ENCODE measurements at regions not wholly inside any gene's neighbourhood (a gene's known extent, or its start where the extent isn't known, plus 50 kb on each side); places are given as distances from the start of the nearest gene placed in this dataset.

DNA sequence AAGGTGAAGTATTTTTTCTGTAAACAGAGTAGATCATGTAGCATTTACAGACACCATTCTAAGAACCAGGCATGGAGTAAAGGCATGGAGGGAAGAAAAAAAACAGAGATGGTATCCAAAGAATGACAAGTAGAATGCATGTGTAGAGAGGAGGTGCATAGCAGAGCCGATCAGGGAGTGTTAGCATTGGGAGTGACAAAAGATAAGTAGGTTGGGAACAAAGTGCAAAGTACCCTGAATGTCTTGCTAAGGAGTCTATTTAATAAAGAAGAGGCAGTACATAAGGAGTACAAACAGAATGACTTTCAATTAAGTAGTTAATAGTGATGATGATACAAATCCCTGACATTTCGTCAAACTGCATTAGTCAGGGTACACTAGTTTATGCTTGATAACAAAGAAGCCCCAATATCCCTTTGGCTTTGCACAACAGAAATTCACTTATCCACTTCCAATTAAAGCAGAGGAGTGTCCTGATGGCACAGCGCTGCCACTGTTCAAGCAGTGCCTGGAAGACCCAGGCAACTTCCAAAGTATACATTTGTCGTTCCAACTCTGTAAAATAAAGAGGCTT lies 371.5 kb downstream of the TNS3 start:
- Histone ChIP-seq H3K4me1 (no peaks in the 10 kb centered on the region), H4K20me1 (no peaks in the 10 kb centered on the region), H3K9me3 (peaks cover 7% of the 10 kb centered on the region; the same call in 1 of the 2 replicates), H3K4me2 (no peak overlapping the region), H3K27ac (no peak overlapping the region), H3K27me3 (no peaks in the 10 kb centered on the region), H3K4me3 (no peak overlapping the region), H3K36me3 (no peaks in the 10 kb centered on the region), H3K9ac (no peak overlapping the region)
- TF ChIP-seq Cebpa-rat (IDR thresholded peaks at IDR 0.05), result no peak

DNA sequence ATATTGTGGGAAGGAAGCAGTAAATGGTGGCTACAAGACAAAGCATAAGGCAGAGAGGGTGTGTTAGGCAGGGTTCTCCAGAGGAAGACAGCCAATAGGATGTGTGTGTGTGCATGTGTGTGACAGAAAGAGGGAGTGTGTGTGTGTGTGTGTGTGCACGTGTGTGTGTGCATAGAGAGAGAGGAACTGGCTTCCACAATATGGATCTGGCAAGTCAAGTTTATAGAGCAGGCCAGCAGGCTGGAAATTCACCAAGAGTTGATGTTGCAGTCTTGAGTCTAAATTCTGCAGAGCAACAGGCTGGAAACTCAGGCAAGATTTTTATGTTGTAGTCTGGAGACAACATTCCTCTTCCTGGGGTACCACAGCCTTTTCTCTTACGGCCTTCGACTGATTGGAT lies 374.0 kb downstream of the TNS3 start:
- H3K9ac ChIP-seq, result no peak overlapping the region
- H3K4me2 ChIP-seq, result no peak overlapping the region
- H3K27ac ChIP-seq, result no peak overlapping the region
- no peaks in the 10 kb centered on the region for H4K20me1 ChIP-seq
- no peak for TF ChIP-seq Cebpa-rat (IDR thresholded peaks at IDR 0.05)
- no peaks in the 10 kb centered on the region for H3K36me3 ChIP-seq
- H3K4me3 ChIP-seq, result no peak overlapping the region
- peaks cover 7% of the 10 kb centered on the region; the same call in 1 of the 2 replicates for H3K9me3 ChIP-seq
- H3K27me3 ChIP-seq, result no peaks in the 10 kb centered on the region
- H3K4me1 ChIP-seq, result no peaks in the 10 kb centered on the region

GRCh38 chr7:47204709-47205108 lies 377.2 kb downstream of the TNS3 start:
- Histone ChIP-seq H3K9ac (no peak overlapping the region), H4K20me1 (no peaks in the 10 kb centered on the region), H3K27ac (no peak overlapping the region), H3K4me1 (no peaks in the 10 kb centered on the region), H3K4me2 (no peak overlapping the region), H3K27me3 (no peaks in the 10 kb centered on the region), H3K36me3 (no peaks in the 10 kb centered on the region), H3K9me3 (no peaks in the 10 kb centered on the region), H3K4me3 (no peak overlapping the region)
- no peak for TF ChIP-seq Cebpa-rat (IDR thresholded peaks at IDR 0.05)

DNA sequence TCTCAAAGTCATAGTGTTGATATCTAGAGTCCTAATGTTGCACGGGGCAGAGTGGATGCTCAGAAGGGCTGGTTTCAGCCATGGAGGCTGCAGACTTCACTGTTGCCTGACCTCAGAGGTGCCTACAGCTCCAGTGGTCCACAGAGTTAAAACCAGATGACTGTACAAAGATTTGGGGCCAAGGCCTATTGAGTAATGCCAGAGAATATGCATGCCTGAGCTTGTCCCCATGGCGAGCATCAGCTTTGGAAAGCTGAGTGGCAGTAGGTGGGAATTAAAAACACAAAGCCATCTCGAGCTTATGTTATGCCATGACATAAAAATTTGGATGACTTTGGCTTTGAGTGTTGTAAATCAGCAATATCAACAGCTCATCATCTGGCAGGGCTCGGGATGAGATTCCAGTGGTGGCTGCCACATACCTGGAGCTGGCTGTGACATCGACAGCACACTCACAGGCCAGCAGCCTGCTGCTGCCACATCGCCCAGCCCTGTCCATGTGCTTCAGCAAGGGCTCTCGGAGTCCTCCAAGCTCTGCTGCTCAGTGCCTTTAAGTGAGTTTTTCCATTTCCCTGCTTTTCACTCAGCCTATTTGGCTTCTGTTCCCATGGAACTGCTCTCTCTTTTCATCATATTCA lies 379.6 kb downstream of the TNS3 start:
- Histone ChIP-seq H3K9me3 (no peaks in the 10 kb centered on the region), H3K4me3 (no peak overlapping the region), H3K36me3 (no peaks in the 10 kb centered on the region), H4K20me1 (no peaks in the 10 kb centered on the region), H3K4me2 (no peak overlapping the region), H3K27ac (no peak overlapping the region), H3K27me3 (no peaks in the 10 kb centered on the region), H3K4me1 (no peaks in the 10 kb centered on the region), H3K9ac (no peak overlapping the region)
- no peak for TF ChIP-seq Cebpa-rat (IDR thresholded peaks at IDR 0.05)

- Histone ChIP-seq H3K9ac (no peak overlapping the region), H3K4me2 (no peak overlapping the region), H3K9me3 (no peaks in the 10 kb centered on the region), H3K36me3 (no peaks in the 10 kb centered on the region), H4K20me1 (no peaks in the 10 kb centered on the region), H3K4me3 (no peak overlapping the region), H3K4me1 (no peaks in the 10 kb centered on the region), H3K27me3 (no peaks in the 10 kb centered on the region), H3K27ac (no peak overlapping the region)
- no peak for TF ChIP-seq Cebpa-rat (IDR thresholded peaks at IDR 0.05)
These were observed 383.8 kb downstream of the TNS3 start for GRCh38 chr7:47198159-47198558.

GRCh38 chr7:47197486-47197885 lies 384.4 kb downstream of the TNS3 start:
- H3K4me3 ChIP-seq, result no peak overlapping the region
- H4K20me1 ChIP-seq, result no peaks in the 10 kb centered on the region
- H3K27ac ChIP-seq, result no peak overlapping the region
- no peaks in the 10 kb centered on the region for H3K27me3 ChIP-seq
- no peaks in the 10 kb centered on the region for H3K9me3 ChIP-seq
- no peaks in the 10 kb centered on the region for H3K36me3 ChIP-seq
- H3K9ac ChIP-seq, result no peak overlapping the region
- H3K4me1 ChIP-seq, result no peaks in the 10 kb centered on the region
- TF ChIP-seq Cebpa-rat (IDR thresholded peaks at IDR 0.05), result no peak
- no peak overlapping the region for H3K4me2 ChIP-seq

DNA sequence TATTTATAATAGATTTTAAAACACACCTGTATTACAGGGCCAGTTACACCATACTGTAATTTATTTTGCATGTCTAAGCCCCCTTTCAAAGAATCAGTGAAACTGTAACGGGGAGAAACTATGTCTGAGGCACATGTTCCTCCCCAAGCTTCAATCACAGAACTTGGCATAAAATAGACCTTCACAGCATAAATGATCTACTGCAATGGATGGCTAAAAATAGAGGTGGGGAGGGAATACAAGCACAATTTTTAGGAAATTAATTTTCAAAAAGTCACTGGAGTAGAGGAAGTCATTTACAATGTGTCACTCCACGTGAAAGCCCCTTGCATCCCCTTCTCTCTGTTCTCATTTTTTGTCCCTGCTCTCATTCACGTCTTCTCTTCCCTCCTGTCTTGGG lies 385.2 kb downstream of the TNS3 start:
- Histone ChIP-seq H3K4me2 (no peak overlapping the region), H3K4me3 (no peak overlapping the region), H3K27ac (no peak overlapping the region), H3K9ac (no peak overlapping the region), H4K20me1 (no peaks in the 10 kb centered on the region), H3K9me3 (no peaks in the 10 kb centered on the region), H3K36me3 (no peaks in the 10 kb centered on the region), H3K27me3 (no peaks in the 10 kb centered on the region), H3K4me1 (peaks cover 7% of the 10 kb centered on the region)
- no peak for TF ChIP-seq Cebpa-rat (IDR thresholded peaks at IDR 0.05)

DNA sequence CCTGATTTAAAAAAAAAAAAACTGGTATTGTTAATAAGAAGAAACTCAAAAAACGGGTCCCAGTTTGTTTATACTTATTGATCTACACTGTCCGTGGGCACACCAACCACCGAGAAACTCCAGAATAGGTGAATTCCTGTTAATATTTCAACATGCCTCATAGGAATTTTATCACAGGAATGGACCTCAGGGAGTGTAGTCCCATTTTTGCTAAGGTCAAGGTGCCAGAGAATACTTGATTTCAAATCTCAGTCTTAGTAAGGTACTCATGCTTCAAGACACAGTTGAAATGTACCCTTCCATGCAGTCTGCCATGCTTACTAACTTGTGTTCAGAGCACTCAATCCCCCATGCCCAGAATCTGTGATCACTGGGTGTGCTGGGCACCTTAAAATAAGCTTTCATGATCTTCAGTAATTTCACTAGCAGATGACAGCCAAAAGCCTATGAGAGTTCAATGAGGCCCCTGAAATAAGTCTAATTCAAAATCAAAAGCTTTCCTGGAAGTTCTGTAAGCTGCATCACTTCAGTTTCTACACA lies 385.7 kb downstream of the TNS3 start:
- Histone ChIP-seq H3K9ac (no peak overlapping the region), H3K36me3 (no peaks in the 10 kb centered on the region)

DNA sequence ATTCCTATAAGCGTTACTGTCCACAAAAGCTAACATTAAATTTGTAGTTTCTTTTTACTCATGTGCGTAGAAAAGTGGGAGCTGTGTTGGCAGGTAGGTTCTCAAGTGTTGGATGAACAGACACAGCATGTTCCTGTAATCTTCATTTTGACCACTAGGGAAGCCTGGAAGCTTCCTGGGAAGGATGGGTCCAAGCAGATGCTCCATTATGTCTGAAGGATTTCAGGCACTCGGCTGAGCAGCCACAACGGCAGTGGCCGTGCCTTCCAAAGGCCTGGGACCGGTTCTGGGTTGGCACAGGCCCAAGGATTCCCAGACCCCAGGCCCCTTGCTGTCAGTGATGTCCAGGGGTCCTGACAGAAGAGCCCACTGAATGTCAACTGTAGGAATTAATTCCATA lies 386.3 kb downstream of the TNS3 start:
- Histone ChIP-seq H3K27me3 (no peaks in the 10 kb centered on the region), H4K20me1 (no peaks in the 10 kb centered on the region), H3K36me3 (no peaks in the 10 kb centered on the region), H3K4me3 (no peak overlapping the region), H3K4me2 (no peak overlapping the region), H3K27ac (no peak overlapping the region), H3K9me3 (no peaks in the 10 kb centered on the region), H3K9ac (no peak overlapping the region), H3K4me1 (peaks cover 17% of the 10 kb centered on the region)
- TF ChIP-seq Cebpa-rat (IDR thresholded peaks at IDR 0.05), result no peak

More for the DNA sequence above, 385.7 kb downstream of the TNS3 start:
- Histone ChIP-seq H3K4me3 (no peak overlapping the region), H3K27me3 (no peaks in the 10 kb centered on the region), H3K4me1 (peaks cover 12% of the 10 kb centered on the region), H4K20me1 (no peaks in the 10 kb centered on the region), H3K27ac (no peak overlapping the region), H3K4me2 (no peak overlapping the region), H3K9me3 (no peaks in the 10 kb centered on the region)
- TF ChIP-seq Cebpa-rat (IDR thresholded peaks at IDR 0.05), result no peak

GRCh38 chr7:47194516-47195057 lies 387.3 kb downstream of the TNS3 start:
- no peak overlapping the region for H3K27ac ChIP-seq
- no peak for TF ChIP-seq Cebpa-rat (IDR thresholded peaks at IDR 0.05)
- H3K4me1 ChIP-seq, result peaks cover 27% of the 10 kb centered on the region
- H3K4me3 ChIP-seq, result no peak overlapping the region
- no peak overlapping the region for H3K9ac ChIP-seq
- H3K4me2 ChIP-seq, result no peak overlapping the region
- H3K9me3 ChIP-seq, result no peaks in the 10 kb centered on the region
- no peaks in the 10 kb centered on the region for H4K20me1 ChIP-seq
- no peaks in the 10 kb centered on the region for H3K36me3 ChIP-seq
- H3K27me3 ChIP-seq, result no peaks in the 10 kb centered on the region
